SK-N-SH treated with all-trans-retinoic acid at 6 μM for 48 hours (cell line): ENCODE measurements at regions not wholly inside any gene's neighbourhood (a gene's known extent, or its start where the extent isn't known, plus 50 kb on each side); places are given as distances from the start of the nearest gene placed in this dataset.
"Not testable (repeated sequence)": the region's sequence is repeated elsewhere in the genome, so short reads cannot be mapped to it uniquely, and the experiment has no call there.

ENCODE experiments used
- ARNTL ChIP-seq: fragments of 450-650 bp; formaldehyde crosslinking; IDR thresholded peaks from 2 replicates; pipeline ENCODE4 v1.5.0; 2020; ENCODE audit warnings: low read depth, mild to moderate bottlenecking, moderate library complexity, borderline replicate concordance
- OSR1 ChIP-seq: fragments of 250-450 bp; sonication (Bioruptor Pico); IDR thresholded peaks from 2 replicates; pipeline ENCODE4 v1.8.0; 2022; ENCODE audit warnings: moderate library complexity, mild to moderate bottlenecking, inconsistent platforms
- TCF4 ChIP-seq: fragments of 250-450 bp; sonication (Bioruptor Pico); IDR thresholded peaks from 2 replicates; pipeline ENCODE4 v1.8.0; 2021; ENCODE audit warnings: mild to moderate bottlenecking, moderate library complexity, borderline replicate concordance
- TOX ChIP-seq: fragments of 250-450 bp; sonication (Bioruptor Pico); IDR thresholded peaks from 2 replicates; pipeline ENCODE4 v1.8.0; 2021; ENCODE audit warnings: mild to moderate bottlenecking, moderate library complexity, borderline replicate concordance
- ZC3H10 ChIP-seq: fragments of 250-450 bp; sonication (Bioruptor Pico); IDR thresholded peaks from 2 replicates; pipeline ENCODE4 v1.5.1; 2021; ENCODE audit warnings: mild to moderate bottlenecking, moderate library complexity
- ZFP30 ChIP-seq: fragments of 450-650 bp; formaldehyde crosslinking; IDR thresholded peaks from 2 replicates; pipeline ENCODE4 v1.5.0; 2022; ENCODE audit warnings: mild to moderate bottlenecking, moderate library complexity
- ZNF8 ChIP-seq: fragments of 450-650 bp; formaldehyde crosslinking; IDR thresholded peaks from 2 replicates; pipeline ENCODE4 v1.5.0; 2020; ENCODE audit warnings: mild to moderate bottlenecking, moderate library complexity
- TF ChIP-seq, protein P1 (sequence below): fragments of 250-450 bp; sonication (Bioruptor Pico); IDR thresholded peaks from 2 replicates; pipeline ENCODE4 v1.5.1; 2020; ENCODE audit warnings: low read depth, mild to moderate bottlenecking, moderate library complexity
- TF ChIP-seq, protein P2 (sequence below): fragments of 250-450 bp; sonication (Bioruptor Pico); IDR thresholded peaks from 2 replicates; pipeline ENCODE4 v1.8.0; 2020; ENCODE audit warnings: mild to moderate bottlenecking, moderate library complexity, borderline replicate concordance
- TF ChIP-seq, protein P3 (sequence below): fragments of 250-450 bp; sonication (Bioruptor Pico); IDR thresholded peaks from 2 replicates; pipeline ENCODE4 v1.5.1; 2021; ENCODE audit warnings: mild to moderate bottlenecking, moderate library complexity

DNA sequence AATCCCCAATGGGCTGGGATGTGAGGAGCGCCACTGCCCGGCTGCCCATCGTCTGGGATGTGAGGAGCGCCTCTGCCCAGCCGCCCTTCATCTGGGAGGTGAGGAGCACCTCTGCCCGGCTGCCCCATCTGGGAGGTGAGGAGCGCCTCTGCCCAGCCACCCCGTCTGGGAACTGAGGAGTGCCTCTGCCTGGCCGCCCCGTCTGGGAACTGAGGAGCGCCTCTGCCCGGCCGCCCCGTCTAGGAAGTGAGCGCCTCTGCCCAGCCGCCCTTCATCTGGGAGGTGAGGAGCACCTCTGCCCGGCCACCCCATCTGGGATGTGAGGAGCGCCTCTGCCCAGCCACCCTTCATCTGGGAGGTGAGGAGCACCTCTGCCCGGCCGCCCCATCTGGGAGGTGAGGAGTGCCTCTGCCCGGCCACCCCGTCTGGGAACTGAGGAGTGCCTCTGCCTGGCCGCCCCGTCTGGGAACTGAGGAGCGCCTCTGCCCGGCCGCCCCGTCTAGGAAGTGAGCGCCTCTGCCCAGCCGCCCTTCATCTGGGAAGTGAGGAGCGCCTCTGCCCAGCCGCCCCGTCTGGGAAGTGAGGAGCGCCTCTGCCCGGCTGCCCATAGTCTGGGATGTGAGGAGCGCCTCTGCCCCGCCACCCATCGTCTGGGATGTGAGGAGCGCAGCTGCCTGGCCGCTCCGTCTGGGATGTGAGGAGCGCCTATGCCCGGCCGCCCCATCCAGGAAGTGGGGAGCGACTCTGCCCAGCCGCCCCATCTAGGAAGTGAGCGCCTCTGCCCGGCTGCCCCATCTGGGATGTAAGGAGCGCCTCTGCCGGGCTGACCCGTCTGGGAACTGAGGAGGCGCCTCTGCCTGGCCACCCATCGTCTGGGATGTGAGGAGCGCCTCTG is 1085.7 kb downstream of the TYW1 start:
- TF ChIP-seq, protein P1, sequence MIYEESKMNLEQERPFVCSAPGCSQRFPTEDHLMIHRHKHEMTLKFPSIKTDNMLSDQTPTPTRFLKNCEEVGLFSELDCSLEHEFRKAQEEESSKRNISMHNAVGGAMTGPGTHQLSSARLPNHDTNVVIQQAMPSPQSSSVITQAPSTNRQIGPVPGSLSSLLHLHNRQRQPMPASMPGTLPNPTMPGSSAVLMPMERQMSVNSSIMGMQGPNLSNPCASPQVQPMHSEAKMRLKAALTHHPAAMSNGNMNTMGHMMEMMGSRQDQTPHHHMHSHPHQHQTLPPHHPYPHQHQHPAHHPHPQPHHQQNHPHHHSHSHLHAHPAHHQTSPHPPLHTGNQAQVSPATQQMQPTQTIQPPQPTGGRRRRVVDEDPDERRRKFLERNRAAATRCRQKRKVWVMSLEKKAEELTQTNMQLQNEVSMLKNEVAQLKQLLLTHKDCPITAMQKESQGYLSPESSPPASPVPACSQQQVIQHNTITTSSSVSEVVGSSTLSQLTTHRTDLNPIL (CRISPR knock-in tag), result not testable (repeated sequence)
- TF ChIP-seq, protein P2, sequence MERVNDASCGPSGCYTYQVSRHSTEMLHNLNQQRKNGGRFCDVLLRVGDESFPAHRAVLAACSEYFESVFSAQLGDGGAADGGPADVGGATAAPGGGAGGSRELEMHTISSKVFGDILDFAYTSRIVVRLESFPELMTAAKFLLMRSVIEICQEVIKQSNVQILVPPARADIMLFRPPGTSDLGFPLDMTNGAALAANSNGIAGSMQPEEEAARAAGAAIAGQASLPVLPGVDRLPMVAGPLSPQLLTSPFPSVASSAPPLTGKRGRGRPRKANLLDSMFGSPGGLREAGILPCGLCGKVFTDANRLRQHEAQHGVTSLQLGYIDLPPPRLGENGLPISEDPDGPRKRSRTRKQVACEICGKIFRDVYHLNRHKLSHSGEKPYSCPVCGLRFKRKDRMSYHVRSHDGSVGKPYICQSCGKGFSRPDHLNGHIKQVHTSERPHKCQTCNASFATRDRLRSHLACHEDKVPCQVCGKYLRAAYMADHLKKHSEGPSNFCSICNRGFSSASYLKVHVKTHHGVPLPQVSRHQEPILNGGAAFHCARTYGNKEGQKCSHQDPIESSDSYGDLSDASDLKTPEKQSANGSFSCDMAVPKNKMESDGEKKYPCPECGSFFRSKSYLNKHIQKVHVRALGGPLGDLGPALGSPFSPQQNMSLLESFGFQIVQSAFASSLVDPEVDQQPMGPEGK (CRISPR knock-in tag), result not testable (repeated sequence)
- TF ChIP-seq, protein P3, sequence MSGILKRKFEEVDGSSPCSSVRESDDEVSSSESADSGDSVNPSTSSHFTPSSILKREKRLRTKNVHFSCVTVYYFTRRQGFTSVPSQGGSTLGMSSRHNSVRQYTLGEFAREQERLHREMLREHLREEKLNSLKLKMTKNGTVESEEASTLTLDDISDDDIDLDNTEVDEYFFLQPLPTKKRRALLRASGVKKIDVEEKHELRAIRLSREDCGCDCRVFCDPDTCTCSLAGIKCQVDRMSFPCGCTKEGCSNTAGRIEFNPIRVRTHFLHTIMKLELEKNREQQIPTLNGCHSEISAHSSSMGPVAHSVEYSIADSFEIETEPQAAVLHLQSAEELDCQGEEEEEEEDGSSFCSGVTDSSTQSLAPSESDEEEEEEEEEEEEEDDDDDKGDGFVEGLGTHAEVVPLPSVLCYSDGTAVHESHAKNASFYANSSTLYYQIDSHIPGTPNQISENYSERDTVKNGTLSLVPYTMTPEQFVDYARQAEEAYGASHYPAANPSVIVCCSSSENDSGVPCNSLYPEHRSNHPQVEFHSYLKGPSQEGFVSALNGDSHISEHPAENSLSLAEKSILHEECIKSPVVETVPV (CRISPR knock-in tag), result not testable (repeated sequence)
- not testable (repeated sequence) for TF ChIP-seq ARNTL (CRISPR knock-in tag); ZNF8; ZFP30 (CRISPR knock-in tag); TCF4 (CRISPR knock-in tag); OSR1; TOX (CRISPR knock-in tag); ZC3H10 (CRISPR knock-in tag)
